ENCODE measurements at regions not wholly inside any gene's neighbourhood (a gene's known extent, or its start where the extent isn't known, plus 50 kb on each side); places are given as distances from the start of the nearest gene placed in this dataset.

DNA sequence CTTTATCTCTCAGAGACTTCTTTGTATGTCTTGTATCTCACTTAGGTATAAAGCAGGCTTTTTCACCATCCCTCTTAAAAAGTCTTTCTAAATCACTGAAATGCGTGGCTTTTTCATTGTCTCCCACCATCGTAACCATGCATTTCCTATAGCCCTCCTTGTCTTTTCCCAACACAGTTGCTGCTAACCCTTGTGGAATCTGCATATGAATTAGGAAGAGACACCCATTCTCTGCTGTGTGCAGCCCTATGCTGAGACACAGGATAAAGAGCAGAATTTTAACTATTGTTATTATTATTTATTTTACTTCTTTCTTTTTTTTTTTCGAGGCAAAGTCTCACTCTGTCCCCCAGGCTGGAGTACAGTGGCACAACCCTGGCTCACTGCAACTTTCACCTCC, 804.3 kb upstream of the COBL start:
- no peak overlapping the region for H3K27ac ChIP-seq
- H3K4me3 ChIP-seq = no peak overlapping the region
- no peaks in the 10 kb centered on the region for H3K36me3 ChIP-seq
- H3K4me1 ChIP-seq = no peaks in the 10 kb centered on the region
- no peaks in the 10 kb centered on the region for H3K27me3 ChIP-seq
- DNase-seq = no peak
- TF ChIP-seq, protein P1, sequence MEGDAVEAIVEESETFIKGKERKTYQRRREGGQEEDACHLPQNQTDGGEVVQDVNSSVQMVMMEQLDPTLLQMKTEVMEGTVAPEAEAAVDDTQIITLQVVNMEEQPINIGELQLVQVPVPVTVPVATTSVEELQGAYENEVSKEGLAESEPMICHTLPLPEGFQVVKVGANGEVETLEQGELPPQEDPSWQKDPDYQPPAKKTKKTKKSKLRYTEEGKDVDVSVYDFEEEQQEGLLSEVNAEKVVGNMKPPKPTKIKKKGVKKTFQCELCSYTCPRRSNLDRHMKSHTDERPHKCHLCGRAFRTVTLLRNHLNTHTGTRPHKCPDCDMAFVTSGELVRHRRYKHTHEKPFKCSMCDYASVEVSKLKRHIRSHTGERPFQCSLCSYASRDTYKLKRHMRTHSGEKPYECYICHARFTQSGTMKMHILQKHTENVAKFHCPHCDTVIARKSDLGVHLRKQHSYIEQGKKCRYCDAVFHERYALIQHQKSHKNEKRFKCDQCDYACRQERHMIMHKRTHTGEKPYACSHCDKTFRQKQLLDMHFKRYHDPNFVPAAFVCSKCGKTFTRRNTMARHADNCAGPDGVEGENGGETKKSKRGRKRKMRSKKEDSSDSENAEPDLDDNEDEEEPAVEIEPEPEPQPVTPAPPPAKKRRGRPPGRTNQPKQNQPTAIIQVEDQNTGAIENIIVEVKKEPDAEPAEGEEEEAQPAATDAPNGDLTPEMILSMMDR (IDR thresholded peaks at IDR 0.05) = no peak
- intact Hi-C loops (cut with DNase I; ENCODE audit: low total_unique reads) = no loop called here
- H3K9me3 ChIP-seq = no peaks in the 10 kb centered on the region

DNA sequence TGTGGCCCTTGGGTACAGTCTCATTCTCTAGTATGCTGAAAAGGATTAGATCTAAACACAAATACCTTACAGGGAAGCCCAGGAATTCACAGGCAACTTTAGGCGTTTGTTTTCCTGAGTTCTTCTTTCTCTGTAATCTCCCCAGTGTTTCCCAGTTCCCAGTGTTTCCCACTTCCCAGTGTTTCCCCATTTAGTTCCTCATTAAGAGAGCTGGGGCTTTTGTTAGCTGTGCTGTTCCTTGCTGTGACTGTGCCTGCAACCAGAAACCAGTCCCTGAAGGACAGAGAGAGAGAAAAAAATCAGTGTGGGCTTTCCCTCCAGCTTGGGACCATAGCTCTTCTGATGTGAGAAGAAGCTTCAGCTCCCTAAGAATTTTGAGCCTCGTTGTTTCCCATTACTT, 802.9 kb upstream of the COBL start:
- Histone ChIP-seq H3K36me3 (no peaks in the 10 kb centered on the region), H3K9me3 (no peaks in the 10 kb centered on the region), H3K27me3 (no peaks in the 10 kb centered on the region), H3K27ac (no peak overlapping the region), H3K4me1 (no peaks in the 10 kb centered on the region), H3K4me3 (no peak overlapping the region)
- intact Hi-C loops (cut with DNase I; ENCODE audit: low total_unique reads) = no loop called here
- DNase-seq = no peak
- TF ChIP-seq, protein P1 (IDR thresholded peaks at IDR 0.05) = no peak

DNA sequence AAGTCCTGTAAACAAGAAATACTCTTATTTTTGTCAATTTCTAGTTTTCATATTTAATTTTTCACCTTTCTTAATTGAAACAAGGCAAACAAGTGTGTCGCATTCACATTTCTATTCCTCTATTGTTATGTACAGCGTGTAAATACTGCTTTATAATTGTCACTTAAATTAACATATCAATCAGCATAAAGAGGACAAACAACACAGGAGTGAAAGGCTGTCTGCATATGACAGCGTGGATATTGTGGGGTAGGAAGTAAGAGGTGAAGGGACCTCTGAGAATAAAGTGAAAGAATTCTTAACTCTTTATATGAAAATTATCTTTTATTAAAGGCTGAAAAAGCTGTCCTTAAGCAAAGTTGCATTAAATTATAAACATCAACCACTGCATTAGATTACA, 797.9 kb upstream of the COBL start:
- Histone ChIP-seq H3K27me3 (no peaks in the 10 kb centered on the region), H3K9me3 (no peaks in the 10 kb centered on the region), H3K27ac (no peak overlapping the region), H3K4me1 (no peaks in the 10 kb centered on the region), H3K4me3 (no peak overlapping the region), H3K36me3 (no peaks in the 10 kb centered on the region)
- no peak for DNase-seq
- TF ChIP-seq, protein P1 (IDR thresholded peaks at IDR 0.05) = no peak
- intact Hi-C loops (cut with DNase I; ENCODE audit: low total_unique reads) = no loop called here

DNA sequence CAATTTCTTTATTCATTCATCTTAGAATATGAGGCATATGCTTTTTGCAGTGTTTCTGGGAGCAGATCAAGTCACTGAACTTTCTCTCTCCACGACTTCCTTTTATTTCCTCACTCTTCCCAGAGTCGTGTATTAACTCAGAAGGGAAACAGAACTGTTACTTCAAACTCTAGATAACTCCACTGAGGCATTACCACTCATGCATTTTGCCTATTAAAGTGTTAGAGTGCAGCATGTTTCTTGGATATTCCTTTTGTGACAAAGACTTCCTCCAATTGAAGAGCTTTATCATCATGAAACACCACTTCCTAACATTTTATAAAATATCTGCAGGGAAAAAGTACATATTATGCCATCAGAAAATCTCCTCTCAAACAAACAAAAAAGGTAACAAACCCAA, 797.4 kb upstream of the COBL start:
- H3K9me3 ChIP-seq = no peaks in the 10 kb centered on the region
- intact Hi-C loops (cut with DNase I; ENCODE audit: low total_unique reads) = no loop called here
- no peaks in the 10 kb centered on the region for H3K36me3 ChIP-seq

DNA sequence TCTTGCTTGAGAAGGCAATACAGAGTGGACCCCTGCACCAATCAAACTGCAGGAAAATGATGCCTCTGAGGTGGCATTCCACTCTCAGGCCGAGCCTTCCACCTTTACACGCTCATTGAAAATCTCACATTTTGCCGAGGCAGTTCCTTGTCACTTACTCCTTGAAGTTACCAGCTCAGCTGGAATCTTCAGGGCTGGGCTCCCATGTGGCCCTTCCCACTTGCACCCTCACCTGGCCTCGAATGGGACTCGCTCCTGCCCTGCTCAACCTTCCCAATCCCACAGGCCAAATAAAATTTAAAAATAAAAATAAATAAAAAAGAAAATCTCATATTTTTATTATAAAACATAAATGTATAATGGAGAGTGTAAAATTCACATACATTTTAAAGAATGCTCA, 790.7 kb upstream of the COBL start:
- H3K4me3 ChIP-seq = no peak overlapping the region
- no peaks in the 10 kb centered on the region for H3K4me1 ChIP-seq
- intact Hi-C loops (cut with DNase I; ENCODE audit: low total_unique reads) = no loop called here
- H3K27ac ChIP-seq = no peak overlapping the region
- H3K9me3 ChIP-seq = no peaks in the 10 kb centered on the region
- TF ChIP-seq, protein P1 (IDR thresholded peaks at IDR 0.05) = no peak
- no peaks in the 10 kb centered on the region for H3K36me3 ChIP-seq
- no peaks in the 10 kb centered on the region for H3K27me3 ChIP-seq
- DNase-seq = no peak

More for the DNA sequence above, 797.4 kb upstream of the COBL start:
- Histone ChIP-seq H3K4me3 (no peak overlapping the region), H3K27ac (no peak overlapping the region), H3K27me3 (no peaks in the 10 kb centered on the region), H3K4me1 (no peaks in the 10 kb centered on the region)
- TF ChIP-seq, protein P1 (IDR thresholded peaks at IDR 0.05) = no peak
- no peak for DNase-seq

DNA sequence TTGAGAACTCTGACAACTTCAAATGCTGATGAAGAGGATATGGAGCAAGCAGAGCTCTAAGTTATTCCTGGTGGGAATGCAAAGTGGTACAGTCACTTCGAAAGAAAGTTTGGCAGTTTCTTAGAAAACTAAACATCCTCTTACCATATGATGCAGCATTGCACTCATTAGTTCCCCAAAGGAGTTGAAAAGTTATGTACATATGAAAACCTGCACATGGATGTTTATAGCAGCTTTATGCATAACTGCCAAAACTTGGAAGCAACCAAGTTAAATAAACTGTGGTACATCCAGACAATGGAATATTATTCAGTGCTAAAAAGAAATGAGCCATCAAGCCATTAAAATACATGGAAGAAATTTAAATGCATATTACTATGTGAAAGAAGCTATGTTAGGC, 779.3 kb upstream of the COBL start:
- H3K4me1 ChIP-seq = no peaks in the 10 kb centered on the region
- DNase-seq = no peak
- no peaks in the 10 kb centered on the region for H3K36me3 ChIP-seq
- H3K4me3 ChIP-seq = no peak overlapping the region
- no peaks in the 10 kb centered on the region for H3K27me3 ChIP-seq
- TF ChIP-seq, protein P1 (IDR thresholded peaks at IDR 0.05) = no peak
- intact Hi-C loops (cut with DNase I; ENCODE audit: low total_unique reads) = no loop called here
- no peak overlapping the region for H3K27ac ChIP-seq
- peaks cover 0 to 2% (median 0%) of the 10 kb centered on the region in 3 donors for H3K9me3 ChIP-seq

Data from tibial artery (tissue), 4 donors.